ENCODE measurements at regions not wholly inside any gene's neighbourhood (a gene's known extent, or its start where the extent isn't known, plus 50 kb on each side); places are given as distances from the start of the nearest gene placed in this dataset.
A peak's percentile ranks its signal among the peaks of the same experiment; 100 is the strongest.

DNA sequence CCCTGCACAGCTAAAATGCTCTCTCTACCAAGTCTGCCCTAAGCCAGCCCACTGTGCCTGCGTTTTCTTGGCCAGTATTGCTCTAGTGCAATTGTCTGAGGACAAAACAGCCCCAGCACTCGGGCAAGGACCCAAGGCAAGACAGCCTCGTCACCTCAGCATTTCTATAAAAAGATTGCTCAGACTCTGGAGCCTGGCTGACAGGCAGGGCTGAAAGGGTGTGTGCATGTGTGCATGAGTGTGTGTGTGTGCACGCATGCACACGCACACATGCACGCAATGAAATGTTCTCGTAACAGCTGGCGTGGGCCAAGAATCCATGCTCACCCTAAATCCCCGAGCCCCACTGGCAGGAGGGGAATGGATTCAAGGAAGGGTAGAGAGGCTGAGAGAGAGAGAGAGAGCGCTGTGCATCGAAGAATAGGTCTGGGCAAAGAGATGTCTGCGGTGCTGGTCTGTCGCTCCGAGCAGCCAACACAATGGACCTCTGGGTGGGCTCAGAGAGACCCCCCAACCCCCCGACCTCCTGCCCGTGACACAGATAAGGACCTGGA lies 579.2 kb downstream of the BCOR start:
- peak; percentile 32 for DNase-seq

DNA sequence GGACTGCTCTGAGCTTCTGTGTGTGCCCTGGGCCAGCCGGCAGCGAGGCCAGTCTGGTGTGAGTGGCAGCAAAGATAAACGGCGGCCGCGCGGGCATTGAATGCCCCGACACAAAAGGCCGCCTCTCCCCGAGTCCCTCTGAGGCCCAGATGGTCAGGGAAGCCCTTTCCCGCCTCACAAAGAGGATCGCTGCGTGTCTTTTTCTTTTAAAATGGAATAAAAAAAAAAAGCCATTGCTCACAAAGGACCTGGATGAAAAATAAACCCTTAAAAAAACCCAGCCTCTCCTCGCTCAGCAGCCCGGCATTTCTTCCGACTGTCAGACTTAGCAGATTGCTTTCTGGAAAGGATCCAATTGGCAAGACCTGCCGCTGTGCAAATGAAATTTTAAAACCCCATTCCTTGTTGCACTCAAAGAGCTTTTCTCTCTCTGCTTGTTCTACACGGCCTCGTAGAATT lies 578.7 kb downstream of the BCOR start:
- DNase-seq: peak; percentile 63

DNA sequence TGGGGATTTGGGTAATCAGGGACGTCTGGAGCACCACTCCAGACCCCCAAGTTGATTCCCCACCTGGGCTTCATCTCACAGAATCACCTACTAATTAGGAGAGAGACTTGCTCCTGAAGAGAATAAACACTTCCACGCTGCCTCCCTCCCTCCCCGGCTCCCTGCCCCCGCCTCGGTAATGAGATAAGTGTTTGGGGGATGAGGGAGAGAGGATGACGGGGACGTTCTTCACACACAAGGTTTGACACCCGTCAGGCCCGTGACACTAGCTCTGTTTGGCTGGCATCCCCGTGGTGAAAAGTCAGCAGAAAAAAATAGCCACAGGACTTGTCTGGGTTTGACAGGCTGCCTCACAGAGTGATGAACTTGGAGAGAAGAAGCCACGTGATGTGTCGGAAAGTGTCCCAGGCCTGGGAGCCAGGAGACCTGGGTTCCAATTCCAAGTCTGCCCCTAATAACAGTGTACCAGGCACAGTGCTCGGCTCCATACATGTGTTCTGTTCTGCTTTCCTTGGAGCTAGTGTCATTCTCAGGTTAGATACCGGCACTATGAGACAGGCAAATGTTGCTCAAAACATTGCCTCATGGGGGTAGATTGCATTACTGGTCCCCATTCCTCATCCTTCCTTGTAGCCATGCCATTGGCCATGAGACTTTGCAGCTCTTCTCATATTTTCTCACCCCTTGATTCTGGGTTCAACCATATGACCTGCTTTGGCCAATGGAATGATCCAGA lies 578.0 kb downstream of the BCOR start:
- peak; percentile 76 for DNase-seq

DNA sequence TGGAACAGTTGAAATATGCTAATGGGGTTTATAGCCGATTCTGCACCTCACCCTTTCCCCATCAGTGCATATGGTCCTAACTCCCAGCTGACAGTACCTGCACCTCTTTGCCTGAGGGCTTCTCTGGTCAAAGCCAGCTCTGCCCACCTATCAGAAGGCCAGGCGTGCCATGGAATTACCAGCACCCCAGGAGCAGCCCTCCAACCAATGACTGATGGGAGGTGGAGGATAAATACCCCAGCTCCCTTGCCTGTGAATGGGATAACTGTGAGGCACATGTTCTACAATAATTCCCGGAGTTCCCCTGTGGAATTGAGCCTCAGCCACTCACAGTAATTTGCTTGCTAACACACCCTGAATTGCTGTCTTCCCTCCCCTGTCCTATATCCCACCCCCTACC lies 572.0 kb downstream of the BCOR start:
- no peak for DNase-seq

DNA sequence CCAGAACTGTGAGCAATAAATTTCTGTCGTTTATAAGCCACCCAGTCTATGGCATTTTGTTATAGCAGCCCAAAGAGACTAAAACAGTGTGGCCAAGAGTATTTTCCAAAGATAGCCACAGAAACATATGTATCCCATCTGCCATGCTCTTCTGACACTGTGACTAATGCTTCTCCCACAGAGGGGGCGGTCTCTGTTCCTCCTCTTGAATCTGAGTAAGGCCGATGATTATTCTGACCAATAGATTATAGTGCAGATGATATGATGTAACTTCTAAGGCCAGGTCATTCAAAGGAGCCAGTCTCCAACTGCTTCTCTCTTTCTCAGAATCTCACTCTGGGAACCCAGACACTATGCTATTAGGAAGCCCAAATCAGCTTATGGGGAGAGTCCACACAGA lies 570.7 kb downstream of the BCOR start:
- DNase-seq: peak; percentile 87

DNA sequence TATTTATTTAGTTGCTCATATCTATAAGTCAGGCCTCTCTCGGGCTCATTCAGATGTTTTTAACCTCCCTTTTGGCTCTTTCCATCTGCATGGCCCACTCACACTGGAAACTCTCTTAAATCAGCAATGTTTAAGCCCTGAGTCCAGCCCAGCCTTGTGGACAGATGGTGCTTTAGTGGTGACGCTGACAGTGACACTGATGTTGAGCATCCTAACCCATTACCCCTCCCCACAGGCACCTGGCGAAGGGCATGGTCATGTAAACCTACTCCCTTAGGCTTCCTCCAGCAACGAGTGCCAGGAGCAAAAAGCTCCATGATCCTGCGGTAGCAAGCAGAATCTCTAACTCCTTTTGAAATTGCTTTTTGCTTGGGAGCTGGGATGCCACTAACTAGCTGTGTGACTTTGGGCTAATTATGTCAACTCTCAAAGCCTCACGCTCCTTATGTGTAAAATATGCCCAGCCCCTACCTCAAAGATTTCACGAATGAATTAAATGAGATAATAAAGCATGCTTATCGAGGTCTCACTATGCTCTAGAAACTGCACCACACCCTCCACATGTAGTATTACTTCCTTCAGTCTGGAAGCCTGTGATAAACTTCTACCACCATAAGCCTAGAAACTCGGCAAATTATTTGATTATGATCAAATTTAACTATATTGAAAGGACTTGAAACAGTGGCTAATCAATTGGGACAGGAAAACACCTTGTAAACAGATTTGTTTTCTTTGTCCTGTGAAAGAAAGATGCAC lies 569.4 kb downstream of the BCOR start:
- DNase-seq: peak; percentile 93

DNA sequence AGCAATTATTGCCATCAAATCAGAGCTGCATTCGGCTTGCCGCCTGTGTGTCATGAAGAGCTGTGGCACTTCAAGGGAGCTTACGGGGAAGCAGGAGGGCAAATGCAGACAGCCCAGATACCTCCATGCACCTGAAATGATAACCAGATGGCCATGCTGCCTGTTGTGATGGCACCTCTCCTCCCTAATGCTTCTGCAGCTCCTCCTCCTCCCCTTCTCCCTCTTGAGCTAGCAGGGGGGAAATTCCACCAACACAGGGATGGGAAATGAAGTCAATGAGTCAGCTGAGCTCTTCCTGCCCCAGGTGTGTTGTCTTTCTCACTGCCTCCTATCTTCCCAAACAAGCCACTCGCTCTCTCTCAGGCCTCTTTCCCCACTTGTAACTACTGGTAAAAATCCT lies 565.0 kb downstream of the BCOR start:
- DNase-seq: no peak

DNA sequence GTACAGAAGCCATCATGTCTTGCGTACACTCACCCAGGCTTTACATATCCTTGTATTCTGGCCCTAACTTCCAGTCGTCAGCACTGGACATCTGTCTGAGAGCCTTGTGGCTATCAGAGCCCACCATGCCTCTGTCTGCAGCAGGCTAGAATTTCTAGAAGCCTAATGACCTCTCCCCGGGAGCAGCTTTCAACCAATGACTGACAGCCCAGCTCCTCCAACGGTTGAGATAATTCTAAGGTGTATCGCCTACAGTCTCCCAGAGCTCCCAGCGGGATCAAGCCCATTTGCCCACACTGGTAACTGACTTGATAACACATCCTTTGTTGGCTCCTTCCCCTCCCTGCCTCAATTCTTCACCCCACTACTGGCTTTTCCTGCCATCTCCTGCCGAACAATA lies 562.8 kb downstream of the BCOR start:
- DNase-seq: no peak

DNA sequence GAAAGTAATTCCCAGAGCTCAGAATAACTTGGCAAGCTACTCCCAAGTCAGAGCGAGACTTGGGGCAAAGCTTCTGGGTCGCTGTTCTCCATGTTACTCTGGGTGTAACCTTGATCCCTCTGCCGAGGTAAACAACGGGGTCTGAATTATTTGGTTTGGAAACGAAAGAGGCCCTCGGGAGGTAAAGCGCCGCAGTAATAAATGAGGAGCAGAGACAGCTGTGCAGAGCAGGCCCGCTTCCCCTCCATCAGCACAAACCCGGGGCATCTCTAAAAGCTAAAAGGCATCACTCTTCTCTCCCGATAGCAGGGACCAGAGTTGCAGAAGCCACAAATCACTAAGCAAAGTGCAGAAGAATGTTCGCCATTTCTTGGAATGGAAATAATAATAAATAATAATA lies 561.5 kb downstream of the BCOR start:
- no peak for DNase-seq

DNA sequence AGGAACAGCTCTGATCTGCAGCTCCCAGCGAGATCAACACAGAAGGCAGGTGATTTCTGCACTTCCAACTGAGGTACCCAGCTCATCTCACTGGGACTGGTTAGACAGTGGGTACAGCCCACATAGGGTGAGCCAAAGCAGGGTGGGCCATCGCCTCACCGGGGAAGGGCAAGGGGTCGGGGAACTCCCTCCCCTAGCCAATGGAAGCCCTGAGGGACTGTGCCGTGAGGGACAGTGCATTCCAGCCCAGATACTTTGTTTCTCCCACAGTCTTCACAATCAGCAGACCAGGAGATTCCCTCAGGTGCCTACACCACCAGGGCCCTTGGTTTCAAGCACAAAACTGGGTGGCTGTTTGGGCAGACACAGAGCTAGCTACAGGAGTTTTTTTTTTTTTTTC lies 555.9 kb downstream of the BCOR start:
- DNase-seq: no peak

DNA sequence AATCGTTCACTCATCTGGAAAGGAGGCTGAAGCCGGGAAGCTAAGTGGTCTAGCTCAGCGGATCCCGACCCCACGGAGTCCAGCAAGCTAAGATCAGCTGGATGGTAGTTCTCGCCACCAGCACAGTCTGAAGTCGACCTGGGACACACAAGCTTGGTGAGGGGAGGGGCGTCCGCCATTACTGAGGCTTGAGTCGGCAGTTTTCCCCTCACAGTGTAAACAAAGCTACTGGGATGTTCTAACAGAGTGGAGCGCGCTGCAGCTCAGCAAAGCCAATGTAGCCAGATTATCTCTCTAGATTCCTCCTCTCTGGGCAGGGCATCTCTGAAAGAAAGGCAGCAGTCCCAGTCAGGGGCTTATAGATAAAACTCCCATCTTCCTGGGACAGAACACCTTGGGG lies 555.4 kb downstream of the BCOR start:
- no peak for DNase-seq

DNA sequence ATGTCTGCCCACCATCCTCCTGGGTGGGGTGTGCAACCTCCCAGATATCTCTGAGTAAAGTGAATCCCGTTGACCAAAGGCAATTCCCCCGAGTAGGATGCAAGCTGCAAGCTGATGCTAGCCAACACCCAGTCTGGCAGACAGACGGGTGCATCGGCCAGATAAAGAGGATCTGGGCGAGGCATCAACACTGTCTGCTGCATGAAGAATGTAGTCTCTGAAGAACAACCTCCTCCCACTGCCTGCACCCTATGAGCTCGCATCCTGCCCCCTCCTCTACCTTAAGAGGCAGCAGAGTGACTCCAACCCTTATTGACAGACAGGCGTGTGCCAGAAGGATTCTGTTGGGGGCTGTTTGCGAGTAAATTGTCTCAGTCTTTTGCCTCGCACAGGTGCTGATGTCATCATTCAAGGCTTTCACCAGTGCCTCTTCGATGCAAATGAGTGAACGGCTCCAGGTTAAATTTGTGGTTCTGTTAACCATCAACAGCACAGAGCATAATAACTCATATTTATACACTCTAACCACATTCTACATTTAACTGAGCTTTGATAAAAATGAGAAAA lies 546.9 kb downstream of the BCOR start:
- DNase-seq: no peak

DNA sequence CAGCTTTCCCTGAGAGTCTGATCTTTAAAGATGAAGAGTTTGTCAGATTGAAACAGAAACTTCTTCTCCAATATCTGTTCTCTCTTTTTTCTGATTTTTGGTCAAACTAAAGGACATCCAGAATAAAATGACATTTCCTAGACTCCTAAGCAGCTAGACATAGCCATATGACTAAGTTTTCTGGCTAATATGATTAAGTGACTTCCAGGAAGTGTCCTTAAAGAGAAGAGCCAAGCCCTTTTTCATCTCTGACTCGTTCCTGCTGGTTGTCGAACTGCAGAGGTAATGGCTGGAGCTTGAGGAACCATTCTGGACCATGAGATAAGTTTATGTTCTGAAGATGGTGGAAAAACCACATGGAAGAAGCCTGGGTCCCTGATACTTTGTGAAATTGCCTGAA lies 546.0 kb downstream of the BCOR start:
- DNase-seq: peak; percentile 29

DNA sequence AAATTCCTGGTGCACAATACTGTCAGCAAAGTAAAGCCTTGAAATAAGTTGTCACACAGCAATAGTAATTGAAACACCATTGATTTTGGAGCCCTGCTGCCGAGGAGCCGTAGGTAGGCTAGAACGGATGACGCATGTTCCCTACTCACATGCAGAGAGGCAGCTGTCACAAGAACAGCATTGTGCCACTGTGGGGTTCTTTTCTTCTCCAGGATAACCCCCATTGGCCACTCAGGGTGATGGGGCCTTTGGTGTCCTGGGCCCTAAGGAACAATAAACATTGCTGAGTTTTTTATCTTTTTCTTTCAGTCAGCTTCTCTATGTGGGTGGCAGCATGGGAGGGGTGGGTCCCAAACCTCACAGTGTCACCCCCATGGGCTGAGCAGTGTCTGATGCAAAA lies 542.3 kb downstream of the BCOR start:
- no peak for DNase-seq

DNA sequence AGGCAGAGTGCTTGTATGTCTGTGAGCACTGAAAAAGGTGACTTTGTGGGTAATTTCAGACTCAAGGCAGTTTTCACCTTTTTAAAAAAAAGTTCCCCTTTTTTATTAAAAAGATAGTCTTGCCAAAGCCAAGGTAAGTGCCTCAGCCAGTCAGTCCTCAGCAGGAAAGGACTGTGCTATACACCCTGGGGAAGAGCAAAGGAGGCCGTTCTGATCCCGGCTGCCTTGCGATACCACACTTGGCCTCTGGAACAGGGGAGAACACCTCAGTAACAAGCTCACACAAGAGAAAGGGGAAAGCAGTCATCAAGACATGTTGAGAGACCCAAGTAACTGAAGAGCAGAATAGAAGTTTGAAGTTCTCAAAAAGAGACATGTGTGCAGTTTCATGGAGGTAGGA lies 541.7 kb downstream of the BCOR start:
- no peak for DNase-seq

DNA sequence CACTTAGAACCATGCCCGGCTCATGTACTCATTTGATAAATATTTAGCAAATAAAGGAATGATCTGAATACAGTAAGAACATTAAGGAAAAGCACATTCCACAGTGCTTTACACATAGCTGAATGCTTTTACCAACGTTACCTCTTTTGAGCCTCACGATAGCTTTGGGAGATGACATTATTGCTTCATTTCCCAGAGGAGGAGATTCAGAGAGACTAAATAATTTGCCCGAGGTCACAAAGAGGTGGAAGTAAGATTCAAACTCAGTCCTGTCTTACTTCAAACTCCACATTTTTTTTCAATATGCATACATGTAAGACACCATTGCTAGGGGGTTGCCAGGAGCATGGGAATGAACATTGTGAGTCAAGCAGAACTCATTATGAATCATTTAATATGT lies 538.5 kb downstream of the BCOR start:
- DNase-seq: no peak

DNA sequence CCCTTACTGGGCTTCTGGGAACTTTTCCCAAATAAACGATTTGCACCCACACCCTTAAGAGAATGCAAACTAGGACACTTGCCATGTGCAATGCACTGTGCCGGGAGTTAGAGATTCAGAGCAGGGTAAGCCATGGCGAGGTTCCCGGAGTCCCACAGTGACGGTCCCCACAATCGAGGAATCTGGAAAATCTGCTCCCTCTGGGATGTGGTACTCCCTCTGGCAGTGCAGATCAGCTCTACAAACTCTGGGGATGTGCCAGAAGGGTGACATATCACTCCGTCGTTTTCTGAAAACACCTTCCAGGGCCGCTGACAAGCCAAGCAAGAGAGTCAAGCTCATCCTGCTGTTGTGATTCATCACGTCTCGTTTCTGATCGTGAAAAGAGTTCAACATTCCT lies 537.5 kb downstream of the BCOR start:
- no peak for DNase-seq

DNA sequence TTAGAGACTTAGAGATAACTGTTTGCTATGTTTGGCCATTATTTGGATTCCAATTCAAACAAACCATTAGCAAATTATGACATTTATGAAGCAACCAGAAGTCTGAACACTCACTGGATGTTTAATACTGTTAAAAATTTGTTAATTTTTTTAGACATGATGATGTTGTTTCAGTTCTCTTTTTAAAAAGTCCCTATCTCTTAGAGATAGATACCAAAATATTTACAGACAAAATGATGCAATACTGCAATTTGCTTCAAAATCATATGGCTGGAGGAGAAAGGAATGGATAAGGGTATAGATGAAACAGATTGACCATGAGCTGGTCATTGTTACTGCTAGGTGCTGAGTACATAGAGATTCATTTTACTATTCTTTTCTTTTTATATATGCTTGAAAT lies 534.6 kb downstream of the BCOR start:
- DNase-seq: no peak

DNA sequence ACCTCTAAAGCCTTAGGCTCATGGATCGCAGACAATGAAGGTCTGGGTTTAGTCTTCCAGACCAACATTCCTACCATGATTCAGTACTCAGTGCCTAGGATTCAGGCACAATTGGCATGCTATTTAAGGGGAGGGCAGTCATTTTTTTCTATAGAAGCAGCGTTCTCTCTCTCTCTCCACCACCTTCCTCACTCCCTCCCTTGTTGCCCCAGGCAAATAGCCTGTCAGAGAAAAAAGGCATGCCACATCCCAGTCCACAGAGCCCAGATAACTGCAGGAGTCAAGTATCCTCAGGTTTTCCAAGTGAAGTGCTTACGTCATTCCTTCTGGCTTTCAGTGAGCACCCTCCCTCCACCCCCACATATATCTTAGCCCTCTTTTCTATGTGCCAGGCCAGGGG lies 533.0 kb downstream of the BCOR start:
- no peak for DNase-seq

DNA sequence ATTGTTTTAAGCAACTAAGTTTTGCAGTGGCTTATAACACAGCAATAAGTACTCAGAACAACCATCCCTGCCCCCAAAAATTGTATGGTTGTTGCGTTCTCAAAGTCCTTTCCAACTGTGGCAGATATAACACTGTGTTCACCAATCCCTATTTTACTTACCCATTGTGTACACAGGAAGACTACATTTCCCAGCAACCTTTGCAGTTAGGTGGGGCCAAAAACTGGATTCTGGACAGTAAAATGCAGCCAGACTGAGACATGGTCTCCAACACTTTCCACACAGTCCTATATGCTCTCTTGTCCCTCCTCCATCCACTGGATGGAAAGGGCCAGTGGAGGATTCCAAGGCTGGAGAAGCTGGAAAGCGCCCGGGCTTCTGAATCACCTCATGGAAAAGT lies 523.6 kb downstream of the BCOR start:
- DNase-seq: no peak

DNA sequence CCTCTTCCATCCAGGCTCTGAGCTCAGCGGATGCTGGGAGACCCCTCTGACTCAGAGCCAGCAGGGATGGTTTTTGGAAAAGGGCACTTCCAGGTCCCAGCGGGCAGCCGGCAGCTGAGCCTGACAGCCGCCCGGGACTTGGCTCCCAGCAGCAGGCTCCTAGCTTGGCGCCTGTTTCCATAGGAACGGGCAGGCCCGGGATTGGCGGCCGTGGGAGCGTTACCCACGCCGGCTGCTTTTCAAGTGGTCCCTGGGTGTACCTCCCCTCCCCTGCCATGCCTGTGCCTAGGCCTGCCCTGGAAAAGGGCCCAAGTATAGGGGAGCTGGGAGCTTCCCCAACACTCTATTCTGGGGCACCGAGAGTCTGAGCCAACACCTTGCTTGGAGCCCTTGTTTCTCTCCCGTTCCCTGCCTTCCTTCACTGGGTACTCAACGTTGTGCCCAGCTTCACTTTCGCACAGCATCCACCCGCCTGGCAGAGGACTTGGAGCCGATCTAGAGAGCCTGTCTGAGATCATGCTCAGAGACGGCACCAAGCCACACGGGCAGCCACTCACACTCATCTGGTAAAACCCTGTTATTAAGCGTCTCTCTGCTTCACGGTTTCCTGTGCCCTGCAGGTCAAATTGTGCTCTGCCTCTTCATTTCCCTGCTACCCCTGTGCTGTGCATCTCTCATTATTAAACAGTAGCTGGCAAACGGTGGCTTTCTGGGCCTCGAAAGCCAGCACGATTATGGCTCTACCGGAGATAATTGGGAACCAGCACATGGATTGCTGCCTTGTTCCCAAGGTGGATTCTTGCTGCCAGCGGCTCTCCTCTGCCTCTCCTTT lies 521.5 kb downstream of the BCOR start:
- DNase-seq: no peak

DNA sequence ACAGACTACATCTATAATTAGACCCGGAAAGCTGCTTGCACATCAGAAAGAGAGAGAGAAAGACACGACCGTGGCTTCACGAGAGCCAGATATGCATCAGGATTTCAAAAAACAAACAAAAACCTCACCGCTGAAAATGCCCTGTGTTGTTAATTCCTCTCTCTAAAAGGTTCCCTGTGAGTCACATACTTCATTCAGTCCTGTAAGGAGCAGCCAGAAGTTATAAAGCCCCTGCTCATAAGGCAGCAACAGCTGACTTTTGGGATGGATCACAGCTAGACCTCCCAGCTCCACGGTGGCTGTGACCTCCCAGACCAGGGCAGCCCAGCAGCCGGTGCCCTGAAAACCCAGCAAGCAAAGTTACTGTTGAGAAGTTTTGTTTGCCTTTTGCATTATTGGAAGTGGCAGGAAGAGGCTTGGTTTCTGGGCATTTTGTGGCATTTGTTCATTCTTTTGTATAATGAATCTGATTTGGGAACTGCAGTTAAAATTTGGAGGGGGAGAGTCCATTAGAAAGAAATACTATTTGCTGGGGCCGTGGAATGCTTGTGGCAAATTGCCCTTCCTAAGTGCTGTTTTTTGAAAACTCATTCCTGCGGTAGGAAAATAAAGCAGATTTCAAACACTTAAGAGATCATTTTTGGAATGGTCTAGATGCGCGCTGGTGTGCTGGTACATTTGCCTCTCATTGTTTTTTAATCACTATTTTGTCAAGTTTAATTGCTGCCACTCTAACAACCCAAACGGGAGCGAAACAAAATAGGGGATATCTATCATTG lies 520.4 kb downstream of the BCOR start:
- DNase-seq: no peak

Measured in NCI-H82 (cell line).